ENCODE measurements at regions not wholly inside any gene's neighbourhood (a gene's known extent, or its start where the extent isn't known, plus 50 kb on each side); places are given as distances from the start of the nearest gene placed in this dataset.

DNA sequence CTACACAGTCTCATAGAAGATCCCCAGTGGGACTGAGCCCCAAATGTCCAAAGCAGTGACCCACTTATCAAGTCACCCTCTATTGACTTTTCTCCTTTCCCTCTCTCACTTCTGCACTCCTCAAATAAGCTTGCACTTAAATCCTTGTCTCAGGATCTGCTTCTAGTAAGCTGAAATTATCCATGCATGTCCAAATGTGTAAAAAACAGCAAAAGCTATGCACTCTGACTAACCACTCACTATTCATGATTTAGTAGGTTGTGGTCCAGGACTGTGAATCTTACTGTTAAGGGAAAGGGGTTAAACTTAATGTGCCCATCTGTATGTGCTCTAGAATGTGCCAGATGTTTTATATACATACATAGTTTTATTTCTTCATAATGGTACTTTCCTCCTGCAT lies 115.4 kb downstream of the SCG2 start:
- Histone ChIP-seq H3K27ac (ENCODE audit: low read depth, low read length) (no peak overlapping the region), H3K27me3 (replicated peaks in 1 of 4; ENCODE audit: control insufficient read depth in 3 of 4, extremely low read depth in 1 of 4, insufficient read depth in 3 of 4, low read length in 3 of 4) (peaks cover 0 to 1% (median 0%) of the 10 kb centered on the region in 4 experiments; a peak in 1 of 7 replicates), H3K79me2 (ENCODE audit: control insufficient read depth in 1 of 2, insufficient read depth in 2 of 2, low read length in 2 of 2) (no peaks in the 10 kb centered on the region), H3K36me3 (ENCODE audit: control insufficient read depth in 2 of 4, insufficient read depth in 4 of 4, low read length in 3 of 4) (no peaks in the 10 kb centered on the region), H3K4me3 (ENCODE audit: extremely low read depth in 1 of 4, insufficient read depth in 2 of 4, low read depth in 3 of 4, low read length in 4 of 4) (no peak overlapping the region), H4K8ac (ENCODE audit: extremely low read depth, insufficient read depth, low read length) (no peak overlapping the region), H3K79me1 (ENCODE audit: low read depth, low read length) (no peaks in the 10 kb centered on the region), H3K4me1 (replicated peaks in 1 of 4; ENCODE audit: control insufficient read depth in 3 of 4, insufficient read depth in 4 of 4, low read length in 3 of 4) (no peaks in the 10 kb centered on the region), H3K23me2 (ENCODE audit: low read depth, low read length) (no peaks in the 10 kb centered on the region), H3K18ac (ENCODE audit: extremely low read depth, low read length) (no peak overlapping the region), H3K9ac (replicated peaks in 1 of 4; ENCODE audit: extremely low read depth in 1 of 4, low read depth in 3 of 4, low read length in 3 of 4) (no peak overlapping the region), H2AK5ac (ENCODE audit: low read depth, low read length) (no peak overlapping the region), H2BK5ac (ENCODE audit: low read depth, low read length) (no peak overlapping the region), H4K5ac (ENCODE audit: insufficient read length, low read depth, low read length) (no peak overlapping the region), H3K23ac (ENCODE audit: insufficient read length) (no peak overlapping the region), H2BK12ac (ENCODE audit: low read depth, low read length) (no peak overlapping the region), H3K9me3 (ENCODE audit: insufficient read depth in 2 of 2, low read depth in 1 of 2, low read length in 1 of 2) (no peaks in the 10 kb centered on the region), H2AFZ (ENCODE audit: low read length) (no peak overlapping the region), H2BK15ac (ENCODE audit: low read length) (no peak overlapping the region), H4K91ac (replicated peaks; ENCODE audit: insufficient read length, low read length) (no peak overlapping the region), H3K14ac (ENCODE audit: insufficient read length) (no peak overlapping the region), H3K4ac (replicated peaks; ENCODE audit: insufficient read length, low read depth, low read length) (no peak overlapping the region), H3K4me2 (ENCODE audit: insufficient read depth in 1 of 2, low read depth in 2 of 2, low read length in 2 of 2) (no peak overlapping the region), H3K56ac (replicated peaks; ENCODE audit: insufficient read length, low read depth, low read length) (no peak overlapping the region), H2BK120ac (replicated peaks; ENCODE audit: low read depth, low read length) (no peak overlapping the region), H4K20me1 (replicated peaks in 1 of 2; ENCODE audit: control insufficient read depth in 1 of 2, insufficient read depth in 2 of 2, low read length in 2 of 2) (no peaks in the 10 kb centered on the region), H2BK20ac (ENCODE audit: low read length) (no peak overlapping the region)
- DNase-seq (ENCODE audit: low read depth in 1 of 2, low spot score in 2 of 2) (no peak), FAIRE-seq (no peak)
- ChIA-PET CTCF (ENCODE audit: partially characterized antibody) (interaction anchor here (0.6 to 2.7 kb wide), 5 partner anchors 13 to 299 kb away, joined by 3 to 8 read pairs (median 3); no protein-coding TSS in a partner anchor), POLR2A (ENCODE audit: partially characterized antibody) (no interaction called here)
- no peak for TF ChIP-seq JUND (IDR thresholded peaks at IDR 0.05; ENCODE audit: low read length)
- no peak for TF ChIP-seq SP4 (IDR thresholded peaks at IDR 0.05; ENCODE audit: low read length)
- no peak for TF ChIP-seq SP1 (IDR thresholded peaks at IDR 0.05; ENCODE audit: low read depth, low read length)
- TF ChIP-seq RBBP5 (IDR thresholded peaks at IDR 0.05; ENCODE audit: borderline replicate concordance, low read depth, low read length), result no peak
- TF ChIP-seq RFX5 (IDR thresholded peaks at IDR 0.05; ENCODE audit: borderline replicate concordance, low read depth, low read length), result no peak
- no peak for TF ChIP-seq ZNF274 (IDR thresholded peaks at IDR 0.05; ENCODE audit: borderline replicate concordance, extremely low read depth, low read length)
- TF ChIP-seq TCF12 (IDR thresholded peaks at IDR 0.05; ENCODE audit: low read depth, low read length), result no peak
- no peak for TF ChIP-seq SAP30 (IDR thresholded peaks at IDR 0.05; ENCODE audit: insufficient read depth, insufficient replicate concordance, low read length)
- TF ChIP-seq PHF8 (conservative IDR thresholded peaks at IDR 0.05; ENCODE audit: low read depth, low read length), result no peak
- TF ChIP-seq, protein P1, sequence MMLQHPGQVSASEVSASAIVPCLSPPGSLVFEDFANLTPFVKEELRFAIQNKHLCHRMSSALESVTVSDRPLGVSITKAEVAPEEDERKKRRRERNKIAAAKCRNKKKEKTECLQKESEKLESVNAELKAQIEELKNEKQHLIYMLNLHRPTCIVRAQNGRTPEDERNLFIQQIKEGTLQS (IDR thresholded peaks at IDR 0.05; ENCODE audit: insufficient read depth, low read depth, low read length), result no peak
- TF ChIP-seq RXRA (IDR thresholded peaks at IDR 0.05; ENCODE audit: insufficient read depth, low read depth, low read length), result no peak
- TF ChIP-seq CTBP2 (IDR thresholded peaks at IDR 0.05; ENCODE audit: borderline replicate concordance, insufficient read depth, insufficient read length, low read length), result no peak
- no peak for TF ChIP-seq GABPA (IDR thresholded peaks at IDR 0.05; ENCODE audit: borderline replicate concordance, insufficient read depth, low read length)
- no peak for TF ChIP-seq HDAC6 (IDR thresholded peaks at IDR 0.05; ENCODE audit: low read depth, low read length)

Measured in H1 (cell line).